MM.1S (cell line): ENCODE measurements at regions not wholly inside any gene's neighbourhood (a gene's known extent, or its start where the extent isn't known, plus 50 kb on each side); places are given as distances from the start of the nearest gene placed in this dataset.

ENCODE experiments used
- DNase-seq: peaks from one replicate; pipeline ENCODE4 v3.0.0-alpha.2; 2015
- H2AFZ ChIP-seq: fragments of 300-600 bp; sonication (generic); 2 replicates; pipeline ENCODE4 v1.6.0; 2016; ENCODE audit warnings: antibody characterized with exemption, low read length
- H3F3A ChIP-seq: fragments of 300-600 bp; sonication (generic); 2 replicates; pipeline ENCODE4 v1.6.1; 2016; ENCODE audit warnings: mild to moderate bottlenecking, antibody characterized with exemption, low read length, moderate library complexity, mixed read lengths; ENCODE audit not compliant: insufficient read depth
- H3K27ac ChIP-seq: fragments of 300-600 bp; sonication (generic); 2 replicates; pipeline ENCODE4 v1.5.1; 2016; ENCODE audit warnings: mild to moderate bottlenecking, low read length
- H3K27me3 ChIP-seq: fragments of 300-600 bp; sonication (generic); replicated peaks from 2 replicates; pipeline ENCODE4 v1.6.0; 2016; ENCODE audit warnings: low read length; ENCODE audit not compliant: insufficient read depth
- H3K36me3 ChIP-seq: fragments of 300-600 bp; sonication (generic); replicated peaks from 2 replicates; pipeline ENCODE4 v1.6.1; 2016; ENCODE audit warnings: mild to moderate bottlenecking, low read length, mixed read lengths; ENCODE audit not compliant: insufficient read depth
- H3K4me1 ChIP-seq: fragments of 300-600 bp; sonication (generic); 2 replicates; pipeline ENCODE4 v1.6.1; 2016; ENCODE audit warnings: low read length, mixed read lengths
- H3K4me2 ChIP-seq: fragments of 300-600 bp; sonication (generic); 2 replicates; pipeline ENCODE4 v1.6.0; 2016; ENCODE audit warnings: low read depth, low read length
- H3K4me3 ChIP-seq: fragments of 300-600 bp; sonication (generic); 2 replicates; pipeline ENCODE4 v1.5.1; 2016; ENCODE audit warnings: low read length, mixed read lengths
- H3K79me2 ChIP-seq: fragments of 300-600 bp; sonication (generic); 2 replicates; pipeline ENCODE4 v1.6.1; 2016; ENCODE audit warnings: mixed run types, low read length, mixed read lengths
- H3K9ac ChIP-seq: fragments of 300-600 bp; sonication (generic); 2 replicates; pipeline ENCODE4 v1.6.1; 2016; ENCODE audit warnings: low read length, mixed read lengths
- H3K9me2 ChIP-seq: fragments of 300-600 bp; sonication (generic); replicated peaks from 2 replicates; pipeline ENCODE4 v1.6.1; 2016; ENCODE audit warnings: mild to moderate bottlenecking, low read length, mixed read lengths; ENCODE audit not compliant: insufficient read depth
- H3K9me3 ChIP-seq: fragments of 300-600 bp; sonication (generic); replicated peaks from 2 replicates; pipeline ENCODE4 v1.6.1; 2016; ENCODE audit warnings: mild to moderate bottlenecking, low read length, mixed read lengths; ENCODE audit not compliant: insufficient read depth
- H4K20me1 ChIP-seq: fragments of 300-600 bp; sonication (generic); 2 replicates; pipeline ENCODE4 v1.6.1; 2016; ENCODE audit warnings: mild to moderate bottlenecking, low read length, moderate library complexity, mixed read lengths; ENCODE audit not compliant: insufficient read depth
- EZH2 ChIP-seq: fragments of 300-600 bp; sonication (generic); optimal IDR thresholded peaks from 2 replicates; pipeline ENCODE3; 2017; ENCODE audit warnings: low read depth, mild to moderate bottlenecking, antibody characterized with exemption, low read length, mixed read lengths
- EZH2phosphoT487 ChIP-seq: fragments of 300-600 bp; sonication (generic); IDR thresholded peaks from 2 replicates; pipeline ENCODE4 v1.6.1; 2018; ENCODE audit warnings: antibody characterized with exemption, low read length
- TF ChIP-seq, protein P1 (sequence below): fragments of 300-600 bp; sonication (generic); IDR thresholded peaks from 2 replicates; pipeline ENCODE4 v1.5.1; 2016; ENCODE audit warnings: antibody characterized with exemption, low read length, mixed read lengths

DNA sequence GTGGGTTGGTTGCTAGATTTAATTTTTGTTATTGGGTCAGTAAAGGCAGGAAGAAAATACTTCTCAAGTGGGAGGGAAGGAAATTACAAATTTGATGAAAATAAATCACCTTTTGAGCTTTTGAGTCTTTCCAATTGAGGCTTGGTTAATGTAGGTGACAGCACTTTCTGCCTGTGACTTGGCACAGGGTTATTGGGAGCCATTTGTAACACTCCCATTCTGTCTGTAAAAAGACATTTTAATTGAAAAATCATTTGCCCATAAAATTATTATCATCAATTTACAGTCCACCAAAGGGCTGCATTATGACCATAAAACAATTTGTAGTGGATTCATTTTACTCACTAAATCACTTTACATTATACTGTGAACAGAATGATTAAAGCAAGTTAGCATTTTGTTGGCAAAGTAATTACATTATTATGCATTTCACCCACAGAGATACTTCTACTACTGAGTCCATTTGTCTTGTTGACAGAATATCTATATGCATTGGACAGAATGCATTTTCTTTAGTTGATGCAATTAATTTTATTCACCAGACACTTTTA, 974.6 kb downstream of the UQCRFS1 start:
- no peak overlapping the region for H3K27ac ChIP-seq
- H3K4me2 ChIP-seq = no peak overlapping the region

DNA sequence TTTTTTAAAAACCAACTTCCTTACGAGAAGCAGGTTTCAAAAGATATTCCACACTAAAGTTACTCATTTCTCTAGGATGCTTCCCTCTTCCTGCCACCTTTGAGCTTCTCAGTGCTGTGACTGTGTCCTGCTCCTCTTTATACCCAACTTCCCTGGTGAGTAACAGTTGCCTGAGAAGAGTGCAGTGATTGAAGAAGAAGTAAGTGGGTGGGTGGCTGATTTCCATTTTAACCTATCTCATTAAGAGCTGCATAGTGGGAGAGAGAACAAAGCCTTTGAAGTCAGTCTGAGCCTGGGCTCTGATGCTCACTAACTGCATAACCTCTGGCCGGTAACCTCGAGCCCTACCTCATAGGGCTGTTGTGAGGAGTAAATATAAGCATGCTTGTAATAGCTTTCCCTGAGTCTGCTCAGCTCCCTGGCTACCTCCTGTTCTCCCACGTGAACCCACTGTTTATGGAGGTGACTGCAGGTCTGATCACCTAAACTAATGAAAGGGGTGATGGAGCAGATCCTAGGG, 977.3 kb downstream of the UQCRFS1 start:
- H3K27ac ChIP-seq = no peak overlapping the region
- no peaks in the 10 kb centered on the region for H4K20me1 ChIP-seq
- H3K9me3 ChIP-seq = no peaks in the 10 kb centered on the region
- DNase-seq = no peak
- H3F3A ChIP-seq = no peaks in the 10 kb centered on the region
- H3K27me3 ChIP-seq = no peaks in the 10 kb centered on the region
- H3K9me2 ChIP-seq = no peaks in the 10 kb centered on the region
- H3K79me2 ChIP-seq = no peaks in the 10 kb centered on the region
- H3K4me2 ChIP-seq = no peak overlapping the region
- no peak overlapping the region for H3K4me3 ChIP-seq
- H3K9ac ChIP-seq = no peak overlapping the region
- H3K36me3 ChIP-seq = no peaks in the 10 kb centered on the region
- TF ChIP-seq, protein P1, sequence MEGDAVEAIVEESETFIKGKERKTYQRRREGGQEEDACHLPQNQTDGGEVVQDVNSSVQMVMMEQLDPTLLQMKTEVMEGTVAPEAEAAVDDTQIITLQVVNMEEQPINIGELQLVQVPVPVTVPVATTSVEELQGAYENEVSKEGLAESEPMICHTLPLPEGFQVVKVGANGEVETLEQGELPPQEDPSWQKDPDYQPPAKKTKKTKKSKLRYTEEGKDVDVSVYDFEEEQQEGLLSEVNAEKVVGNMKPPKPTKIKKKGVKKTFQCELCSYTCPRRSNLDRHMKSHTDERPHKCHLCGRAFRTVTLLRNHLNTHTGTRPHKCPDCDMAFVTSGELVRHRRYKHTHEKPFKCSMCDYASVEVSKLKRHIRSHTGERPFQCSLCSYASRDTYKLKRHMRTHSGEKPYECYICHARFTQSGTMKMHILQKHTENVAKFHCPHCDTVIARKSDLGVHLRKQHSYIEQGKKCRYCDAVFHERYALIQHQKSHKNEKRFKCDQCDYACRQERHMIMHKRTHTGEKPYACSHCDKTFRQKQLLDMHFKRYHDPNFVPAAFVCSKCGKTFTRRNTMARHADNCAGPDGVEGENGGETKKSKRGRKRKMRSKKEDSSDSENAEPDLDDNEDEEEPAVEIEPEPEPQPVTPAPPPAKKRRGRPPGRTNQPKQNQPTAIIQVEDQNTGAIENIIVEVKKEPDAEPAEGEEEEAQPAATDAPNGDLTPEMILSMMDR = no peak
- TF ChIP-seq EZH2 = no peak
- no peak for TF ChIP-seq EZH2phosphoT487
- no peak overlapping the region for H2AFZ ChIP-seq
- H3K4me1 ChIP-seq = no peaks in the 10 kb centered on the region

More for the DNA sequence above, 974.6 kb downstream of the UQCRFS1 start:
- no peaks in the 10 kb centered on the region for H3K27me3 ChIP-seq
- H4K20me1 ChIP-seq = no peaks in the 10 kb centered on the region
- no peaks in the 10 kb centered on the region for H3K4me1 ChIP-seq
- H3K9me3 ChIP-seq = no peaks in the 10 kb centered on the region
- H3K9me2 ChIP-seq = no peaks in the 10 kb centered on the region
- no peak for DNase-seq
- no peak overlapping the region for H3K4me3 ChIP-seq
- no peak overlapping the region for H2AFZ ChIP-seq
- TF ChIP-seq EZH2 = no peak
- H3F3A ChIP-seq = no peaks in the 10 kb centered on the region
- H3K79me2 ChIP-seq = no peaks in the 10 kb centered on the region
- H3K36me3 ChIP-seq = no peaks in the 10 kb centered on the region
- H3K9ac ChIP-seq = no peak overlapping the region

DNA sequence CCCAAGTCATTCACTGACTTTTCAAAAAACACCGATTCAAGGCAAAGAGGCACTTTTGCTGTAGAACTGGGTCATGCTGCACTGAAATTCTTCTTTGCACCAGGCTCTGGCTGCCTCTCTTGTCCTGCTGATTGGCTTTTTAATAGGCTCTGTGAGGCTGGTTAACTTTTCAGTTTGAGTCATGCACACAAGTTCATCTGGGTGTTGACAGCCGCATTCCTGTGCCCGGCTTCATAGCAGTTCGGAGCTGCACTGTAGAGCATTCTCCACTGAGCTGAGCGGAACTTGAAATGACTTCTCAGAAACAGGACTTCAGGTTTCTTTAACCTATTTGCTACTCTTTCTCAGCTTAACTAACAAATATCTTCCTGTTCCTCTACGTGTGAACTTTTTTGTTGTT, 978.3 kb downstream of the UQCRFS1 start:
- H3K4me2 ChIP-seq = no peak overlapping the region
- no peak overlapping the region for H3K27ac ChIP-seq
- H3K36me3 ChIP-seq = no peaks in the 10 kb centered on the region
- no peaks in the 10 kb centered on the region for H3K4me1 ChIP-seq
- H3K9me3 ChIP-seq = no peaks in the 10 kb centered on the region
- no peaks in the 10 kb centered on the region for H3K27me3 ChIP-seq
- no peaks in the 10 kb centered on the region for H3K9me2 ChIP-seq
- no peak overlapping the region for H3K9ac ChIP-seq
- no peak for DNase-seq
- no peaks in the 10 kb centered on the region for H3K79me2 ChIP-seq
- H3K4me3 ChIP-seq = no peak overlapping the region
- H4K20me1 ChIP-seq = no peaks in the 10 kb centered on the region
- H2AFZ ChIP-seq = no peak overlapping the region
- TF ChIP-seq, protein P1 = no peak
- TF ChIP-seq EZH2phosphoT487 = no peak
- no peak for TF ChIP-seq EZH2
- no peaks in the 10 kb centered on the region for H3F3A ChIP-seq

DNA sequence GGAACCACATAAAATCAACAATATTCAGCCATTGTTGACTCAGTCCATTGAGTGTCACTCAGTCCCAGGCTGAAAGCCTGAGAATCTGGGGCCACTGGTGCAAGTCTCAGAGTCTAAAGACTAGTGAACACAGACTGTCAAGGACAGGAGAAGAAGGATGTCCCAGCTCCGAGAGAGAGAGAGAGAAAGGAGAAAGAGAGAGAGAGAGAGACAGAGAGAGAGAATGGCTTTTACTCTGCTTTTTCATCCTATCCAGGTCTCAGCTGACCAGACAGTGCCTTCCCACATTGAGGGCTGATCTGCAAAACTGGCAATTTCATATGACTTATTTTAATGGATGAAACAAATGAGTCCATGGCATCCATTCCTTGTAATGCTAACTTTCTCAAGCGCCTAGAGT, 984.1 kb downstream of the UQCRFS1 start:
- no peaks in the 10 kb centered on the region for H3K79me2 ChIP-seq
- no peaks in the 10 kb centered on the region for H4K20me1 ChIP-seq
- H3K9me3 ChIP-seq = no peaks in the 10 kb centered on the region
- TF ChIP-seq, protein P1 = no peak
- TF ChIP-seq EZH2 (no peak), EZH2phosphoT487 (no peak)
- no peaks in the 10 kb centered on the region for H3F3A ChIP-seq
- H3K4me3 ChIP-seq = no peak overlapping the region
- H3K27ac ChIP-seq = no peak overlapping the region
- no peak overlapping the region for H3K4me2 ChIP-seq
- no peaks in the 10 kb centered on the region for H3K9me2 ChIP-seq
- H3K36me3 ChIP-seq = no peaks in the 10 kb centered on the region
- DNase-seq = no peak
- no peaks in the 10 kb centered on the region for H3K4me1 ChIP-seq
- H2AFZ ChIP-seq = no peak overlapping the region
- H3K9ac ChIP-seq = no peak overlapping the region
- no peaks in the 10 kb centered on the region for H3K27me3 ChIP-seq
